Hematopoietic multipotent progenitor cell treated with erythropoietin and hydrocortisone succinate and interleukin-3 and kit ligand, for 6 days (in vitro differentiated cells): ENCODE measurements at regions not wholly inside any gene's neighbourhood (a gene's known extent, or its start where the extent isn't known, plus 50 kb on each side); places are given as distances from the start of the nearest gene placed in this dataset.

Experiments
- DNase-seq: peaks from one replicate; pipeline ENCODE4 v3.0.0-alpha.2; 2015

- DNase-seq = no peak
These were observed 114.8 kb upstream of the FOXF1 start for GRCh38 chr16:86395477-86395876.

DNA sequence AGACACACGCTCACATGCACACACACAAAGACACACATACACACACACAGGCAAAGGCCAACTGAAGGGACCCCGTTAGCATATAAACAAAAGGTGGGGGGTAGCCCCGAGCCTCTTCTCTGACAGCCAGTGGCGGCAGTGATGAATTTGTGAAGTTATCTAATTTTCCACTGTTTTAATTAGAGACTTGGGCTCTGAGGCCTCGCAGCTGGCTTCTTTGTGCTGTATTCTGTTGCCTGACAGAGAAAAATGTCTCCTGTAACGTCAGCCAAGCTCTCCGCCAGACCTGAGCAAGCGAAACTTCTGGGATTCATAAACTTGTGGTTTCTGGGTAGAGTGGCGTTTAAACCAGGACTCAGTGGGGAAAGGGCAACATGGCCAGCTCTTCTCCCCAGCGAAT, 113.9 kb upstream of the FOXF1 start:
- no peak for DNase-seq

- DNase-seq = no peak
These were observed 113.4 kb upstream of the FOXF1 start for GRCh38 chr16:86396901-86397311.

- DNase-seq = no peak
These were observed 112.1 kb upstream of the FOXF1 start for GRCh38 chr16:86398201-86398600.

DNA sequence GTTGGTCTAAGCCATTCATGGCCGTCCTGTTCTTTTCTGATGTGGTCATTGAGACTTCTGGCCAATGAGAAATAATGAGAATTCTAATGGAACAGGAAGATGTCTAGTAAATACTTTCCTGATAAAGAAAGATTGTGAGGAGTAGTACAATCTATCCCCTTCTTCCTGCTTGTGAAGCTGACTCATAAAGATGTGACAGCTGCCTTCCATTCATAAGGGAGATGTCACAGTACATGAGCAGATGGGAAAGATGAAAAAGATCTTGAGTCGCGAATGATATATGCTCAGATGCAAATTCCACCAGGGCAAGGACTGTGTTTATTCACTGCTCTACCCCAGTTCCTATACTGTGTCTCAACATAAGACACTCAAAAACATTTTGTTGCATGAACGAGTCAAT, 111.7 kb upstream of the FOXF1 start:
- DNase-seq = no peak

- DNase-seq = no peak
These were observed 109.2 kb upstream of the FOXF1 start for GRCh38 chr16:86401126-86401525.

GRCh38 chr16:86403085-86403484, 107.2 kb upstream of the FOXF1 start:
- no peak for DNase-seq

- no peak for DNase-seq
These were observed 106.7 kb upstream of the FOXF1 start for GRCh38 chr16:86403541-86404163.

DNA sequence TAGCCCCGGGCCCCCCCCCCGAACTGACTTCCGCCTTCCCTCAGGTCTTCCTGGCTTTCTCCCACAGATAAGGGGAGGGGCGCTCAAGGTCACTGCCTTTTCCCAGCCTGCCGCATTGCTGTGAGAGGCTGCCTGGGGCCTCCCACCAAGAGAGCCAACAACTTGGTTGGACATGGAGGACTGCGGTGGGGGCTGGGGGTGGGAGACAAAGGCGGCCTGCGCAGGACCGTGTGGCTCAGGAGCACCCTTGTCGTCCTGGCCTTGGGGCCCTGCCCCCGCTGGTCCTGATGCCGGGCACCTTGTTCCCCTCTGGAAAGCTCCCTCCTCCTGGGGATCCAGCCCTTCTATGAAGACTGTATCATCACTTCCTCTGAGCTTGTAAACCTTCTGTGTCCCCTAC, 105.6 kb upstream of the FOXF1 start:
- DNase-seq = no peak

- no peak for DNase-seq
These were observed 105.0 kb upstream of the FOXF1 start for GRCh38 chr16:86405319-86405718.

- no peak for DNase-seq
These were observed 104.3 kb upstream of the FOXF1 start for GRCh38 chr16:86406056-86406455.

DNA sequence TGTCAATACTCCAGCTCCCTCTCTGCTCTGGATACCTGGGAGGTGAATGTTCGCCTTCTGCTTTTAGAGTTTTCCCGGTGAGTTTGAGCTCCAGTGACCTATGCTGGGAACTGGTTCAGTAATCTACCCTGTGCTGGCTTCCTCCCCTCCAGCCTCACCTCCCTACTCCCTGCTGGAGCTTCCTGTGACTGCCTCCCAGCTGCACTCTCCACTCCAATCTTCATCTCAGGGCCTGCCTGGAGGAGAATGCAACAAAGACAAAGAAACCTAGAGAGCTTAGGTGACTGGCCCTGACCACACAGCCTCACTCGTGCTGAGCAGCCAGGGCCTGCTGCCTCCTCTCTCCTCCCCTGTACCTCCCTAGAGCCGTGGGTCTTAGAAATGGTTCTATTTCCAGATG, 101.6 kb upstream of the FOXF1 start:
- no peak for DNase-seq

GRCh38 chr16:86410081-86410480, 100.2 kb upstream of the FOXF1 start:
- no peak for DNase-seq

GRCh38 chr16:86410529-86410928, 99.8 kb upstream of the FOXF1 start:
- no peak for DNase-seq

- no peak for DNase-seq
These were observed 98.4 kb upstream of the FOXF1 start for GRCh38 chr16:86411897-86412296.

GRCh38 chr16:86414991-86415740, 95.2 kb upstream of the FOXF1 start:
- DNase-seq = no peak

GRCh38 chr16:86418981-86419380, 91.3 kb upstream of the FOXF1 start:
- no peak for DNase-seq

- DNase-seq = no peak
These were observed 90.8 kb upstream of the FOXF1 start for GRCh38 chr16:86419518-86419917.

DNA sequence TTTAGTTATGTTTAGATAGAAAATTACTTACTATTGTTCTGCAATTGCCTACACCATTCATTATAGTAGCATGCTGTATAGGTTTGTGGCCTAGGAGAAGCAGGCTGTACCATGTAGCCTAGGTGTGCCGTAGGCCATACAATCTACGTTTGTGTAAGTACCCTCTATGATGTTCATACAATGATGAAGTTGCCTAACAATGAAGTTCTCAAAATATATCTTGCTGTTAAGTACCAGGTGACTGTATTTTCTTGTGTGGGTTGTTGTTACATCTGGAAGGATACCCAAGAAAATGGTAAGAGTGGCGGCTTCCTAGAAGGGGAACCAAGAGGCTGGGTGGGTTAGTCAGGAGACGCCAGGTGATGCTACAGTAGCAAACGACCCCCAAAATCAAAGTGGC, 88.3 kb upstream of the FOXF1 start:
- DNase-seq = no peak

DNA sequence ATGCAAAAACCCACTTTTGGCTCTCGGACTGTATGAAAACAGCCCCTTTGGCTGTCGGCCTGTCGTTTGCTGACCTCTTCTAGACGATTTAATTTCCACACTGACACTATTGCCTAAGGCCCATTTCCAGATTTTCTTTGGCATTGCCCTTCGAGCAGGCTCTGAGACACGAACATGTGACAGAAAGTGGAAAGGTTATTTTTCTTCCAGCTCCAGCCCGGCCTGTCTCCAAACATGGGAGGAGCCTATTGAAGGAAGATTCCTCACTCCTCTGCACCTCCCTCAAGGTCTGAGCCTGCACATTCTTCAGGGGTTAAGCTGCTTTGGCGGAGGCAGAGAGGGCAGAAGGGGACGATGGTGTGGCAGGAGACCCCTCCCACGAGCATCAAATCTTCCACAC, 85.9 kb upstream of the FOXF1 start:
- DNase-seq = no peak

GRCh38 chr16:86424985-86425384, 85.3 kb upstream of the FOXF1 start:
- no peak for DNase-seq

DNA sequence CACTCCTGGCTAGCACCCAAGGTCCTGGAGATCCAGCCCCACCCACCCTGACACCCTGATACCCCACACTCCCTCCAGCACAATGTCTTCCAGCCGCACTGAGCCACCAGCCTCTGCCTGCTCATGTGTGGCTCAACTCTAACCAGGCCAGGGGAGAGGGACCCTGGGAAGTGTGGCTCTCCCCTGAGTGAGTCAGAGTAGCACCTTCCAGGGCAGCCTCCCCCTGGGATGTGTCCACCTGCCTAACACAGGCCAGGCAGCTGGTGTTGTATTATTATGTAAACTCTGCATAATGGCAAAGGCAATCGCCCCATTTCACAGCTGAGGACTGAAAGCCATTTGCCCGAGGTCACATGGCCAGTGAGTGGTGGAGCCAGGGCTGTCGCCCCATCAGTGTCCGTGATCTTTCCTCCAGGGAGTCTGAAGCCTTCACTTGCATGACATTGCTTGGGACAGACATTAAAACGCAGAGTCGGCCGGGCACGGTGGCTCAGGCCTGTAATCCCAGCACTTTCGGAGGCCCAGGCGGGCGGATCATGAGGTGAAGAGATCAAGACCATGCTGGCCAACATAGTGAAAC, 84.2 kb upstream of the FOXF1 start:
- DNase-seq = no peak

GRCh38 chr16:86427433-86427851, 82.9 kb upstream of the FOXF1 start:
- DNase-seq = no peak

- no peak for DNase-seq
These were observed 81.4 kb upstream of the FOXF1 start for GRCh38 chr16:86428729-86429517.
